HG03108 (cell line): ENCODE measurements at regions not wholly inside any gene's neighbourhood (a gene's known extent, or its start where the extent isn't known, plus 50 kb on each side); places are given as distances from the start of the nearest gene placed in this dataset.
"Not testable (repeated sequence)": the region's sequence is repeated elsewhere in the genome, so short reads cannot be mapped to it uniquely, and the experiment has no call there.

Source experiments
- ATAC-seq: cut with Tn5 transposase; IDR thresholded peaks from one replicate; pipeline ENCODE4 v1.9.1; 2021; ENCODE audit warnings: moderate library complexity; ENCODE audit not compliant: unreplicated experiment

DNA sequence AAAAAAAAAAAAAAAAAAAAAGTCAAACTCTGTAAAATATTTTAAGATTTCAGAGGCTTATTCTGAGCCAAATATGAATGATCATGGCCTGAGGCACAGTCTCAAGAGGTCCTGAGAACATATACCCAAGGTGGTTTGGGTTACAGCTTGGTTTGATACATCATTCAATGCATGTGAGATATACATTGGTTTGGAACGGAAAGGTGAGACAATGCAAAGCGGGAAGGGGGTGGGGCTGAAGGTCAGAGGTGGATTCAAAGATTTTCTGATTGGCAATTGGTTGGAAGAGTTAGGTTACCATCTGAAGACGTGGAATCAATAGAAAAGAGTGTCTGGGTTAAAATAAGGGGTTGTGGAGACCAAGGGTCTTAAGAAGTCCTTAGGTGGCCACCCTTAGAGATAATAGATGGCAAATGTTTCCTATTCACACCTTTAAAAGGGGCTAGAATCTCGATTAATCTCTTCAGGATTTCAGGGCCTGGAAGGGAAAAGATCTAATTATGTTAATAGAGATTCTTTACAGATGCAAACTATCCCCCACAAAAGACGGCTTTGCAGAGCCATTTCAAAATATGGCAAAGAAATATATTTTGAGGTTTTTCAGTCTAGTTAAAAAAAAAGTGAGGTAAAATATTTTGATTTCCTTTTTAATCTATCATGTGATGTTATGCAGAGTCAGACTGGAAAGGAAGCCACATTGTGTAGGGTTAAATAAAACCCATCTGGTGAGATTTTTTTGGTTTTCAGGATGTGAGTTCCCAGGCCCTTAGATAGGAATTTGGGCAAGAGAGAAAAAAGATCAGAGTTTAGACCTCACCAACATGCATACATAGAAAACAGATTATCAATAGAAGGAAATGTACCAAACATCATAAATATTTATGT, 173.8 kb upstream of the CNOT2 start:
- ATAC-seq = no peak

DNA sequence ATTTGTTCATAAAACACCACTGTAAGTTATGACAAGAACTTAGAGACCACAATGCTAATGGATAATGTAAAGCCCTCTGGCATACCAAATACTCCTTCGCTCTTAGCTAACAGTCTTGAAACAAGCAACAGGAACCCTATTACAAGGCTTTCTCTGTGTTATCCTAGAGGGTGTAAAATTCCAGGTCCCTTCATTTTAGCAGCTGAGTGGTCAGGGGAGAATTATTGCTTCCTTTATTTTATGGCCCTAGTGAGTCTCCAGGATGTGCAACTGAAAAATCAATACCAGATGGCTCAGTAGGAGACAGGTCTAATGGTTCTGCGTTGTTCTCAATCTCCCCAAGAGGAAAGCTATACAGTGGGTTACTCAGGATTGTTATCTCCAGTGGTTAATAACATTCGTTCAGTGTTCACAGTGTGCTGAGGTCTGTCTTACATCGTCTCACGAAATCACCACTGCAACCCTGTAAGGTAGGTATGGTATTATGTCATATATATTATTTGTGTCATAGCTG, 172.7 kb upstream of the CNOT2 start:
- ATAC-seq = no peak

DNA sequence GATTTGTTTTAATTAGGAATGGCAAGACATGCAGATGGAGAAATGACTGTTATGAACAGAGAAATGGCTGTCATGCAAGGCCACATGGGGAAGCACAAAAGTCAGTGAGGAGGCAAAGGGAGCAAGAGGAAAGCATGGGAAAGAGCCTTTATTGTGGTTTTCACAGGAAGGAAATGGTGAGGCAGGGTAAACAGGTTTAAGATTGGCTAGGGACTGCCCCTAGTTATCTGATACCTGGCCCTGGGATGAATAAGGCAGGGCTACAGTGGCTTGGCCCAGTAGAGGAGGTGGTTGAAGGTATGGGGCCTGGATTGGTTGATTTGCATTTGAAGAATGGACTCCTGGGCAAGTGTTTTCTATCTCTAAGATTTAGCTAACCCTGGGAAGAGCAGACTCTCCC, 168.7 kb upstream of the CNOT2 start:
- ATAC-seq = no peak

DNA sequence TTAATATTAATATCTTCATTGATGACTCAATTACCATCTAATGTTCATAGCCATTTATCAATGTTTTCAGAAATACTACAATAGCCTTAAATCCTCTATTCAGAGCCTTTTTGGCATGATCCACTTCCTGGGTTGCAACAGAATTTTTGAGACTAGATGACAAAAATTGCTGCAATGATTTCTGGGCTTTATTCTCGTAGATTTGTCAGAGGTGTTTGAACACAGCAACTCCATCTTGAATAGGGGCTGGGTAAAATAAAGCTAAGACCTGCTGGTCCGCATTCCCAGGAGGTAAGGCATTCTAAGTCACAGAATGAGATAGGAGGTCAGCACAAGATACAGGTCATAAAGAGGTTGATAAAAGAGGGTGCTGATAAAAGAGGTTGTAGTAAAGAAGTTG, 165.8 kb upstream of the CNOT2 start:
- ATAC-seq = no peak

DNA sequence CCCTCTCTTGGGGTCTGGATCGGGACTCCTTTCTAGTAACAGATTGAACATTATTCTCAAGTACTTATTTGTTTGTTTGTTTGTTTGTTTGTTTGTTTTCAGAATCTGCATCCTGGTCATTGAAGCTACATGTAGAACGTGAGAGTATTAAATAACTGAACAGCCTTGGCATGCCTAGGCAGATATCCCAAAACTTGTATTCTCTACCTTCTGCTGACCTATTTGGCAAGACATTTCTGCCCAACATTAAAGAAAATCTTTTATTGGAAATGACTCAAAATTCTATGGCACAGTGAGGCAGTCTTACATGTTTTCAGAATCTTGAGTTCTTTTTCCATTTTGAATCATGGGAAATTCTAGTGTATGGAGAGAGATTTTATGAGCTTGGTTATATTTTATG, 165.1 kb upstream of the CNOT2 start:
- ATAC-seq = no peak

DNA sequence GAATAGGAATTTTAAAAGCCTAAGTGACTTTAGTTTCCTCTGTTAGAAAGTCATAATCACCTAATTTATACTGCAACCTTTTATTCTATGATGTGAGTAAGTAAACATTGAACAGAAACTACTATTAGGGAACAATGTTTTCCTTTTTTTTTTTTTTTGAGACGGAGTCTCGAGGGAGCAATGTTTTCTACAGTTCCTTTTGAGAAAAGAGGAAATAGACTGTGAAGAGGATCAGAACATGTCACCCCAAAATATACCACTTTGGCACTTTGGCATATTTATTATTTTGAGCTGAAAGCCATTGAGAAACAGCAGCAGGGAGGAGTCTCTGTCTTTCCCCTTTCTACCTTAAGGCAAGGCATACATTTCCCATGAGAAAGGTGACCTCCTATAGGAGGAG, 162.7 kb upstream of the CNOT2 start:
- ATAC-seq = no peak

DNA sequence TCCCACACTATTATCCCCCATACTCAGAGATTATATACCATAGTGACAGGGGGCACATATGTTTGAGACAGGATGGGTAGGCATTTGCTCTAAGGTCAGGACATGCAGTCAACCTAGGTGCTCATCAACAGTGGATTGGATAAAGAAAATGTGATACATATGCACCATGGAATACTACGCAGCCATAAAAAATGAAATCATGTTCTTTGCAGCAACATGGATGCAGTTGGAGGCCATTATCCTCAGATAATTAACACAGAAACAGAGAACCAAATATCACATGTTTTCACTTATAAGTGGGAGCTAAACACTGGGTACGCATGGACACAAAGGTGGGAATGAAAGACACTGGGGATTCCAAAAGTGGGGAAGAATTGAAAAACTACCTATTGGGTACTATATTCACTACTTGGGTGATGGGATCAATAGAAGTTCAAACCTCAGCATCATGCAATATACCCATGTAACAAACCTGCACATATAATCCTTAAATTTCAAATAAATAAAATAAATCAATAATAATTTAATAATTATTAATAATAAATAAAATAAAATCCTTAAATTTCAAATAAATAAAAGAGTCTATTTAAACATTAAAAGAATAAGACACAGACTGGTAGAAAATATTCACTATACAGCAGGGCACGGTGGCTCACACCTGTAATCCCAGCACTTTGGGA, 160.1 kb upstream of the CNOT2 start:
- ATAC-seq = no peak

DNA sequence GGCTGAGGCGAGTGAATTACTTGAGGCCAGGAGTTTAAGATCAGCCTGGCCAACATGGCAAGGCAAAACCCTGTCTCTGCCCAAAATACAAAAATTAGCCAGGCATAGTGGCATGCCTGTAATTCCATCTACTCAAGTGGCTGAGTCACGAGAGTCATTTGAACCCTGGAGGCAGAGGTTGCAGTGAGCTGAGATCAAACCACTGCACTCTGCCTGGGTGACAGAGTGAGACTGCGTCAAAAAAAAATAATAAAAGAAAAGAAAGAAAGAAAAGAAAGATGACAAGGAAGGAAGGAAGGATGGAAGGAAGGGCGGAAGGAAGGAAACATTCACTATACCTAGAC, 159.6 kb upstream of the CNOT2 start:
- ATAC-seq = no peak

DNA sequence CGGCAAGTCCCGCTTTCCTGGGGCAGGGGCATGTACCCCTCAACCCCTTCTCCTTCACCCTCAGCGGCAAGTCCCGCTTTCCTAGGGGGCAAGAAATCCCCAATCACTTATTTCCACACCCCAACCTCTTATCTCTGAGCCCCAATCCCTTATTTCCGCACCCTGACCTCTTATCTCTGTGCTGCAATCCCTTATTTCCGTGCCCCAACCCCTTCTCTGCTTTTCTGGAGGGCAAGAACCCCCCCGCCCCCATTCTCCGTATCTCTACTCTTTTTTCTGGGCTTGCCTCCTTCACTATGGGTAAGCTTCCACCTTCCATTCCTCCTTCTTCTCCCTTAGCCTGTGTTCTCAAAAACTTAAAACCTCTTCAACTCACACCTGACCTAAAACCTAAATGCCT, 156.9 kb upstream of the CNOT2 start:
- ATAC-seq = not testable (repeated sequence)

DNA sequence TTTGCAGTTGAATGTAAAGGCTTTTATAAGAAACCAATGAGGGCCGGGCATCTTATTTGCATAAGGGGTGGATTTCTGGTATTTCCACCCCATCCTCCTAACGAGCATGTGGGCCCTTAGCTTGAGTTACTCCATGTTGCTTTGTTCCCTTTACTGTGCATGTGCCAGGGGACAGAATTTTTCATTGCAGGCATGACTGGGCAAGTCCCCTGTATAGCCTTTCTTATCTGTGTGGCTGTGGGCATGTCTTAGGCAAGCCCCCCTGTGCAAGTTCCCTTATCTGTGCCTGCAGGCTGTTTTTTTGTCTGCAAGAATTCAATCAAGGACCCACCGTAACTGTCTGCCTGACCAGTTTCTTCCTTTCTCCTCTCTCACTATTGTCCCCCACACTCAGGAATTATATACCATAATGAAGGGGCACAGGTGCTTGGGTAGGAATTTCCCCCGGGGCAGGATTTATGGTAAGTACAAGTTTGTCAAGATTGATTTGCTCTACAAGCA, 152.2 kb upstream of the CNOT2 start:
- no peak for ATAC-seq

DNA sequence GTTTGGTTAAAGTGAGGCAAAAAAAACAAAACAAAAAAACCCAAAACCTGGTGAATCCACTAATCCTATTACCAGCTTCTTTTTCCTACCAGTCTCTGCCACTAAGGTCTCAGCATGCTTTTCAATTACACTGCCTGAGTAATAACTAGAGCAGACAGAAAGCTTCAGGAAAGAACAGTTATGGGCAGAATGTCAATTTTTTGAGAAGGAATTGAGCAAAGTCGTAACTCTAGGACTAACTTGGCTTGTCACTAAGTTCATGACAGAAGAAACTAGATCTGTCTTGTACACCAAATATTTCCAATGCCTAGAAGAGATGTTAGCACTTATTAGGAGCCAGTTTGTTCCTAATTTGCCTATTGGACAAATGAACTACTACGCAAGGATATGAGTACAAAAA, 148.8 kb upstream of the CNOT2 start:
- ATAC-seq = no peak

DNA sequence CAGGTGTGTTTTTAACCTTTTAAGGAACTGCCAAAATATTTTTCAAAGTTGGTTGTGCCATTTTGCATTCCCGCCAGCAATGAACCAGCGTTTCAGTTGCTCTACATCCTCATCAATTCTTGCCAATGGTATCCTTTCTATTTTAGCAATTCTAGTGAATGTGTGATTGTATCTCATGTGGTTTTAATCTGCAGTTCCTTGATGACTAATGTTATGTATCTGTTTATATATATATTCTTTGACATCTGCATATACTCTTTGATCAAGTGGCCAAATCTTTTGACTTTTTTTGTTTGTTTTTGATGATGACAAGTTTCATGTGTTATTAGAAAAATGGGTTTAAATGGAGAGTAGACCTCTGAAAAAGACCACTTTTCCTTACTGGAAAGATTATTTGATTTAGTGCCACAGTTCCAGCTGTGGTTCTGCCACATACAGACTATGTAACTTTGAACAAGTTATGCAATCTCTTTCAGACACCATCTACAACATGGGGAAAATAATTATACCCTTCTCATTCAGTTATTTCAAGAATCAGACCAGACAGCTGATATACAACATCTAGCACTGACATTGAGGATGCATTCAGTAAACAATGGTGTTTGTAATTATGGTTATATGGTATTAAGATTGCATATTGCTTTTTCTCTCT, 146.3 kb upstream of the CNOT2 start:
- no peak for ATAC-seq

DNA sequence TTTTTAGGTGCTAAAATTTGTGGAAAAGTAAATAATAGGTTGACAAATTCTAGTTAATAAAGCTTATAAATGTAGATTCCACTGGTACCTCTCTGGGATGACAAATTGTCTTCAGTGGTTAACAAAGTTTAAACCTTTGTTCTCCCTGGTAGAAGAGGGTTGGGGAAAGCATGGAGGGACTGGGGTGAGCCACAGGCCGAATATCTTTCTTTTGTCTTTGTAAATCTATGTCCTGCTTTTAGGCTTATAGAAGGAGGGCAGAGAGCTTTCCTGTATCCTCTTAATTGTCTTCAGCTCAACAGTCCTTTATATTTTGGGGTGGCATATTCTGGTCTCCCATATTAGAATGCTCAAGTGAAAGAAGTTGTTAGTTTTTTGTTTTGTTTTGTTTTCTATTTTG, 142.2 kb upstream of the CNOT2 start:
- ATAC-seq = no peak

DNA sequence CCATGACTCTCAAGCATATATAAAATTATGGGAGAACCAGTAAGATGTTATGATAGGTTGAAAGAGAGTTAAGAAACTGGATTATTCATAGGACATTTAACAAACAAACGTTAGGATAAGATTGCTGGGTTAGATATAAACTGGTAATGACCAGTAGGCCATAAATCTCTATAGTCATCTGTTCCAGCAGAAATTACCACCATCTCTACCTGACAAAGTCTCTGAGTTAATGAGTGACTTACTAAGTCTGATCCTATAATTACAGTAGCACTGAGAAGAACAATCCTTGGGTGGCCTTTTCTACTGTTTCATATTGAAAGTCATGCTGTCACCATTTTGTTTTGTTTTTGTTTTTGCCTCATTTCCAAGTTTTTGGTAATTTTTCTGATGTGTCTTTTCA, 136.9 kb upstream of the CNOT2 start:
- ATAC-seq = no peak

DNA sequence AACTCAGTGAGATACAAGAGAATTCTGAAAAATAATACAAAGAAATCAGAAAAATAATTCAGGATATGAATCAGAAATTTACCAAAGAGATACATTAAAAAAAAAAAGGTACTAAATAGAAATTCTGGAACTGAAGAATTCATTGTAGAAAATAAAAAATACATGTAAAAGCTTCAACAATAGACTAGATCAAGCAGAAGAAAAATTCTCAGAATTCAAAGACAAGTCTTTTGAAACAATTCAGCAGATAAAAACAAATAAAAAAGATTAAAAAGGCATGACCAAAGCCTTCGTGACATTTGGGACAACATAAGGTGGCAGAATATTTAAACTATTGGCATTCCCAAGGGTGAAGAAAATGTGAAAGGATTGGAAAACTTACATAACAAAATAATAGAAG, 133.1 kb upstream of the CNOT2 start:
- no peak for ATAC-seq

DNA sequence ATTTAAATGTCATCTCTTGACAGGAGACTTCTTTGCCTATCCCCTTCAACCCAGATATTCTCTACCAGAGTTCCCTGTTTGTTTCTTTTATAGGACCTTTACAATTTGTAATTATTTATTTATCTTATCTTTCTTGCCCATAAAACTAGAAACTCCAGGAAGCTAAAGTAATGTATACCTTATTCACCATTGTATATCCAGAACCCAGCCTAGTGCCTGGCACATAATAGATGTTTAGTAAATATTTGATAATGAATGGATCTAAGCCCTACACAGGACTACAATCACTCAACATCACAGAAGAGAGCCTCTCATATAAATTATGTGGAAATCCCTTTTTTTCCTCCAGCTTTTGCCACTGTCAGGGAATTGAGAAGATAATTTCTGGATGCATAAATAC, 125.6 kb upstream of the CNOT2 start:
- ATAC-seq = no peak

DNA sequence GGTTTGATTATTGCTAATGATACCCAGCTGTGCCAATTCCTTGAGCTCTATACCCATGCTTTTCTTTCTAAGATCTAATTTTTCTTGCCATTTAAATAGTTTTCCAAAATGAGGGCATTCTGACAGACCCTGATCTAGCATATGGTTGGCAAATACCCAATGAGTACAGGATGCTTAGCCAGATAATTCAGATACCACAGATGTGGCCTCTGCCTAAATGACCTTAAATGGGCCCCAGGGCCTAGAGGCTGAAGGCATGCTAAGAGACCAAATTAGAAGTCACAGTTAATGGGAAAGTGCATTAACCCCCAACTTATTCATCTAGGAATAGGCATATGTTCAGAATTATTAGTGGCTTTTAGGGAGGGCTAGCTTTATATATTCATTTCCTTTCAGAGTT, 122.3 kb upstream of the CNOT2 start:
- ATAC-seq = no peak

DNA sequence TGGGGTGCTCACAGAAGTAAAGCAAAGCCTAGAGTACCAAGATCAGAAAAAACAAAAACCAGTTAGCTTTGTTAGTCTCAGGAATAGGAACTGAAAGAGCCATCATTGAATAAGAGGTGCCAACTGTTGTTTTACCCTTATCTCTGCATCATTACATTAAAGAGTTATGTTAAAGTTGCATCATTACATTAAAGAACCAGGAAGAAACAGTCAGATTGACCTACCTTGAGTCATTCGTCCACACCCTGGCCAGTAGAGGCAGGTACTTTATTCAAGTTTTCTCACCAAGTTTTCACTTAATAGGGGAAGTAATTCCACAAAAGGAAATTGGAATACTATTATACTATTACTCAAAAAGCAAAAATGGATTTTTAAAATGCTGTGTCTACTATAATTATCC, 121.7 kb upstream of the CNOT2 start:
- ATAC-seq = no peak

DNA sequence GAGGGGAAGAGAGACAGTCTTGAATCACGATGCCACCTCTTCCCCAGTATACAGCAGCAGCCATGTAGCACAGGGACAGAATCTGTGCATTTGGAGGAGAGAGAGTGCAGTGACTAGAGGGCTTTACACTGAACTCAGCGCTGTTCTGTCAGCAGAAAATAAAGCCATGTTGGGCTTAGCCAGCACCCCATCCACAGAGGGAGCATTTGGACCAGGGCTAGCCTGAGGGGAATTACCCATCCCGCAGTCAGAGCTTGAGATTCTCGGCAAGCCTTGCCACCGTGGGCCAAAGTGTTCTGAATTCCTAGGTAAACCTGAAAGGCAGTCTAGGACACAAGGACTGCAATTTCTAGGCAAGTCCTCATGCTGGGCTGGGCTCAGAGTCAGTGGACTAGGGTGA, 120.4 kb upstream of the CNOT2 start:
- no peak for ATAC-seq

DNA sequence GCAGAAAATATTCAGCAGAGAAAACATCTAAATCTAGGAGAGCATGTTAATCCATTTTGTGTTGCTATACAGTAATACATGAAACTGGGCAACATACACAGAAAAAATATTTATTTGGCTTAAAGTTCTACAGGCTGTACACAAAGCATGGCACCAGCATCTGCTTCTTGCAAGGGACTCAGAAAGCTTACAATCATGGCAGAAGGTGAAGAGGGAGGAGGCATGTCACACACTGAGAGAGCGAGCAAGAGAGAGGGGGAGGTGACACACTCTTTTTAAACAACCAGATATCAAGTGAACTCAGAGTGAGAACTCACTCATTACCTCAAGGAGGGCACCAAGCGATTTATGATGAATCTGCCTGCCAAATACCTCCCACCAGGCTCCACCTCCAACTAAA, 94.2 kb upstream of the CNOT2 start:
- no peak for ATAC-seq

DNA sequence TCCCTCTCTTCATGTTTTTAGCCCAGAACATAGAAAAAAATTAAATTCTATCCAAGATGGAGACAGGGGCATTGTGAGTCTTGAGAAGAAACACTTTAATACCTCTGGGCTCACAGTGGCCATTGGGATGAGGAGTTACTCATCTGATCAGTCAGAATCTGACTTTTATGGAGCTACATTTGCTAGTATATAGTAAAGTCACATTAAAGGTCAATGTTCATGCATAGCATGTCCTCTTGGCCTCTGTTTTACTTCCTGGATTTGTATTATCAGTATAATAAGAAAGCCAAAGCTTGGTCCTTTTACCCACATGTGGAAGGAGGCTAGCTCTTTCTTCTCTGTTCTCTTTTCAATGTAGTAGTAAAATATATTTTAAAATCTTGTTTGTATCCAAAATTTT, 93.6 kb upstream of the CNOT2 start:
- no peak for ATAC-seq

DNA sequence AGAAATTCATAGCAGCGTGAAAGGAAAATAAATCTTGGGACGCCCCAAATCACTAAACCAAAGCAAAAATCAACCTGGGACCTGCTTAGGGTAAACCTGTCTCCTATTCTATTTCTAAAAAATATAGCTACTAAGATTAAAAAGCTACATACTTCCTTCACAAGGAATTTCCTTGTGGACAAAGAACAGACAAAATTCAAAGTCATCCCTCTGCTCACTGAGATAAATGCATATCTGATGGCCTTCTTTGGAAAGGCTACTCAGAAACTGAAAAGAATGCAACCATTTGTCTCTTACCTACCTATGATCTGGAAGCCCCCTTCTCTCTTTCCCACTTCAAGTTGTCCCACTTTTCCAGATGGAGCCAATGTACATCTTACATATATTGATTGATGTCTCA, 93.0 kb upstream of the CNOT2 start:
- ATAC-seq = no peak
